HCT116 (cell line): ENCODE measurements at regions not wholly inside any gene's neighbourhood (a gene's known extent, or its start where the extent isn't known, plus 50 kb on each side); places are given as distances from the start of the nearest gene placed in this dataset.

Experiments used
- ATAC-seq: fragments of 200-7000 bp; cut with Tn5 transposase; 2 replicates; pipeline ENCODE4 v1.9.1; 2020; ENCODE audit warnings: mild to moderate bottlenecking, moderate library complexity
- BruUV-seq: library from RNA; stranded (reverse); fragments of 400-500 nt; replicated peaks from 2 replicates; lab custom pipeline; 2021; lab: Mats Ljungman, UMichigan
- CTCF ChIA-PET: fragments of 300-600 bp; sonication (Branson Sonifier 250); formaldehyde crosslinking; loops from one replicate; lab custom pipeline; 2021; ENCODE audit warnings: antibody characterized with exemption; lab: Charles Lee
- POLR2A ChIA-PET: fragments of 300-600, 350-600 bp; sonication (Branson Sonifier 250); formaldehyde crosslinking; loops from one replicate; lab custom pipeline; 2021; ENCODE audit warnings: antibody characterized with exemption; lab: Charles Lee
- RAD21 ChIA-PET, 2 experiments: fragments of 300-600 bp; sonication (Branson Sonifier 250); formaldehyde crosslinking; loops; one replicate each; lab custom pipeline; 2023; ENCODE audit warnings: low total read pairs in 2 of 2; ENCODE audit not compliant: uncharacterized antibody in 2 of 2, unreplicated experiment in 2 of 2, low non-redundant PET in 1 of 2; lab: Charles Lee
- DNase-seq: peaks from one replicate; pipeline ENCODE4 v3.0.0-alpha.2; 2010; ENCODE audit warnings: low read depth, low spot score
- H2AFZ ChIP-seq: fragments of 200-600 bp; shearing (Covaris generic), sonication (generic); 2 replicates; pipeline ENCODE4 v1.6.1; 2017; ENCODE audit warnings: low read depth, mixed run types, mixed read lengths, antibody characterized with exemption, low read length; ENCODE audit not compliant: poor library complexity, severe bottlenecking
- H3K27ac ChIP-seq: 2 replicates; pipeline ENCODE4 v1.5.1; 2012; ENCODE audit warnings: low read depth, low read length
- H3K27me3 ChIP-seq: fragments of 200-600 bp; sonication (generic); 2 replicates; pipeline ENCODE4 v1.6.1; 2016; ENCODE audit warnings: mixed run types, low read length, mixed read lengths; ENCODE audit not compliant: insufficient read depth
- H3K36me3 ChIP-seq, 2 experiments: fragments of 200-500 bp in 1 of 2; fragments of 200-600 bp in 1 of 2; sonication (Bioruptor generic) in 1 of 2; sonication (generic) in 1 of 2; 2 replicates each; pipeline versions ENCODE4 v1.5.1 to v1.6.1; 2014 to 2016; ENCODE audit warnings: low read length in 2 of 2, inconsistent platforms in 1 of 2, mixed read lengths in 1 of 2, mixed run types in 1 of 2; ENCODE audit not compliant: insufficient read depth in 2 of 2, control insufficient read depth in 1 of 2
- H3K4me1 ChIP-seq, 2 experiments: fragments of 200-600 bp in 1 of 2; sonication (generic) in 1 of 2; 2 replicates each; pipeline versions ENCODE4 v1.5.1 to v1.6.1; 2012 to 2017; ENCODE audit warnings: low read length in 2 of 2, inconsistent platforms in 1 of 2, mild to moderate bottlenecking in 1 of 2, mixed read lengths in 1 of 2, mixed run types in 1 of 2, moderate library complexity in 1 of 2; ENCODE audit not compliant: insufficient read depth in 2 of 2, control insufficient read depth in 1 of 2
- H3K4me2 ChIP-seq: fragments of 200-600 bp; sonication (generic); 2 replicates; pipeline ENCODE4 v1.6.1; 2017; ENCODE audit warnings: mixed run types, low read length, mixed read lengths
- H3K4me3 ChIP-seq, 2 experiments: fragments of 200-600 bp in 1 of 2; sonication (generic) in 1 of 2; replicated peaks in 1 of 2; 2 replicates each; pipeline ENCODE4 v1.5.1; 2011 to 2016; ENCODE audit warnings: low read length in 2 of 2, control low read depth in 1 of 2, low read depth in 1 of 2, mild to moderate bottlenecking in 1 of 2, mixed read lengths in 1 of 2, mixed run types in 1 of 2
- H3K79me2 ChIP-seq: fragments of 200-600 bp; sonication (generic); 2 replicates; pipeline ENCODE4 v1.6.1; 2017; ENCODE audit warnings: mild to moderate bottlenecking, mixed run types, low read length, moderate library complexity, mixed read lengths; ENCODE audit not compliant: insufficient read depth
- H3K9ac ChIP-seq: fragments of 200-600 bp; sonication (generic); 2 replicates; pipeline ENCODE4 v1.6.1; 2016; ENCODE audit warnings: low read length, mixed read lengths
- H3K9me2 ChIP-seq: fragments of 200-600 bp; sonication (generic), shearing (Covaris generic); 2 replicates; pipeline ENCODE4 v1.6.1; 2017; ENCODE audit warnings: mixed run types, mild to moderate bottlenecking, moderate library complexity; ENCODE audit not compliant: insufficient read depth
- H3K9me3 ChIP-seq, 2 experiments: fragments of 200-500 bp in 1 of 2; fragments of 200-600 bp in 1 of 2; sonication (Bioruptor generic) in 1 of 2; sonication (generic) in 1 of 2; 2 replicates each; pipeline ENCODE4 v1.6.1; 2014 to 2017; ENCODE audit warnings: low read length in 2 of 2, mixed read lengths in 2 of 2, inconsistent platforms in 1 of 2, low read depth in 1 of 2, mild to moderate bottlenecking in 1 of 2, mixed run types in 1 of 2, moderate library complexity in 1 of 2; ENCODE audit not compliant: control insufficient read depth in 1 of 2, insufficient read depth in 1 of 2
- H4K20me1 ChIP-seq: fragments of 200-600 bp; sonication (generic), shearing (Covaris generic); 2 replicates; pipeline ENCODE4 v1.6.1; 2017; ENCODE audit warnings: mixed run types, mild to moderate bottlenecking, moderate library complexity; ENCODE audit not compliant: insufficient read depth
- ATF3 ChIP-seq: IDR thresholded peaks from 2 replicates; pipeline ENCODE4 v1.6.1; 2012
- ELF1 ChIP-seq: IDR thresholded peaks from 2 replicates; pipeline ENCODE4 v1.6.1; 2012; ENCODE audit warnings: low read depth, borderline replicate concordance
- EZH2 ChIP-seq: fragments of 200-600 bp; sonication (generic); IDR thresholded peaks from 2 replicates; pipeline ENCODE4 v1.6.1; 2017; ENCODE audit warnings: antibody characterized with exemption, mixed run types
- EZH2phosphoT487 ChIP-seq: fragments of 200-600 bp; IDR thresholded peaks from 2 replicates; pipeline ENCODE4 v1.6.1; 2018; ENCODE audit warnings: antibody characterized with exemption, borderline replicate concordance
- POLR2A ChIP-seq: IDR thresholded peaks from 2 replicates; pipeline ENCODE4 v1.7.0; 2011; ENCODE audit warnings: borderline replicate concordance; ENCODE audit not compliant: insufficient read depth, insufficient read length; ENCODE audit errors: extremely low read depth
- REST ChIP-seq: IDR thresholded peaks from 2 replicates; pipeline ENCODE4 v1.6.1; 2012; ENCODE audit warnings: low read depth
- SIN3A ChIP-seq: IDR thresholded peaks from 2 replicates; pipeline ENCODE4 v1.6.1; 2012; ENCODE audit warnings: low read depth
- ZBTB33 ChIP-seq: IDR thresholded peaks from 2 replicates; pipeline ENCODE4 v1.6.1; 2011; ENCODE audit warnings: mild to moderate bottlenecking, low read length, moderate library complexity; ENCODE audit not compliant: insufficient replicate concordance; ENCODE audit errors: extremely low read depth
- ZFX ChIP-seq: fragments of 450-650 bp; IDR thresholded peaks from 2 replicates; pipeline ENCODE4 v1.6.1; 2017
- ZNF274 ChIP-seq: fragments of 200-500 bp; sonication (Bioruptor generic); IDR thresholded peaks from 2 replicates; pipeline ENCODE4 v1.6.1; 2014; ENCODE audit warnings: mild to moderate bottlenecking, low read depth, low read length, inconsistent platforms
- intact Hi-C: fragments of 100-400 bp; cut with micrococcal nuclease; formaldehyde crosslinking; loops from 2 replicates; pipeline ENCODE4 v1.10.0; 2022

- no peaks in the 10 kb centered on the region for H3K9me2 ChIP-seq
- ChIA-PET RAD21 (no interaction called here), CTCF (no interaction called here), POLR2A (no interaction called here)
- no peaks in the 10 kb centered on the region for H3K4me1 ChIP-seq
- H4K20me1 ChIP-seq = no peaks in the 10 kb centered on the region
- no TSS peak for BruUV-seq
- H3K36me3 ChIP-seq = no peaks in the 10 kb centered on the region
- H3K79me2 ChIP-seq = no peaks in the 10 kb centered on the region
- H3K27me3 ChIP-seq = peaks cover 61% of the 10 kb centered on the region
- intact Hi-C loops = no loop called here
- H3K9me3 ChIP-seq = no peaks in the 10 kb centered on the region
- H3K9ac ChIP-seq = no peak overlapping the region
- DNase-seq (no peak), ATAC-seq (no peak)
- H3K4me2 ChIP-seq = no peak overlapping the region
- H3K4me3 ChIP-seq = no peak overlapping the region
- H3K27ac ChIP-seq = no peak overlapping the region
- no peak overlapping the region for H2AFZ ChIP-seq
- TF ChIP-seq ZNF274 = no peak
- TF ChIP-seq ZBTB33 = no peak
- TF ChIP-seq POLR2A = no peak
- no peak for TF ChIP-seq ATF3
Measured at GRCh38 chr5:168169791-168170190, 121.7 kb upstream of the WWC1 start.

GRCh38 chr5:168171901-168172759 is 119.3 kb upstream of the WWC1 start:
- CTCF ChIA-PET = no interaction called here
- H3K27me3 ChIP-seq = peaks cover 47% of the 10 kb centered on the region
- TF ChIP-seq ELF1 (no peak), ZFX (no peak), EZH2phosphoT487 (no peak), SIN3A (no peak), EZH2 (no peak), POLR2A (no peak), REST (no peak), ZBTB33 (no peak)

More at GRCh38 chr5:168171901-168172759, 119.3 kb upstream of the WWC1 start:
- intact Hi-C loops = no loop called here
- Histone ChIP-seq H3K4me3 (no peak overlapping the region), H3K9me3 (no peaks in the 10 kb centered on the region), H2AFZ (no peak overlapping the region), H4K20me1 (no peaks in the 10 kb centered on the region), H3K27ac (no peak overlapping the region), H3K36me3 (no peaks in the 10 kb centered on the region), H3K4me2 (no peak overlapping the region), H3K79me2 (no peaks in the 10 kb centered on the region), H3K9me2 (no peaks in the 10 kb centered on the region), H3K4me1 (no peaks in the 10 kb centered on the region), H3K9ac (no peak overlapping the region)
- RAD21 ChIA-PET = no interaction called here
- ATAC-seq (no peak), DNase-seq (no peak)
- POLR2A ChIA-PET = no interaction called here
- no TSS peak for BruUV-seq
